HG03103 (cell line): ENCODE measurements at regions not wholly inside any gene's neighbourhood (a gene's known extent, or its start where the extent isn't known, plus 50 kb on each side); places are given as distances from the start of the nearest gene placed in this dataset.

Source experiments
- ATAC-seq: cut with Tn5 transposase; IDR thresholded peaks from one replicate; pipeline ENCODE4 v1.9.1; 2021; ENCODE audit warnings: low read depth; ENCODE audit not compliant: unreplicated experiment

DNA sequence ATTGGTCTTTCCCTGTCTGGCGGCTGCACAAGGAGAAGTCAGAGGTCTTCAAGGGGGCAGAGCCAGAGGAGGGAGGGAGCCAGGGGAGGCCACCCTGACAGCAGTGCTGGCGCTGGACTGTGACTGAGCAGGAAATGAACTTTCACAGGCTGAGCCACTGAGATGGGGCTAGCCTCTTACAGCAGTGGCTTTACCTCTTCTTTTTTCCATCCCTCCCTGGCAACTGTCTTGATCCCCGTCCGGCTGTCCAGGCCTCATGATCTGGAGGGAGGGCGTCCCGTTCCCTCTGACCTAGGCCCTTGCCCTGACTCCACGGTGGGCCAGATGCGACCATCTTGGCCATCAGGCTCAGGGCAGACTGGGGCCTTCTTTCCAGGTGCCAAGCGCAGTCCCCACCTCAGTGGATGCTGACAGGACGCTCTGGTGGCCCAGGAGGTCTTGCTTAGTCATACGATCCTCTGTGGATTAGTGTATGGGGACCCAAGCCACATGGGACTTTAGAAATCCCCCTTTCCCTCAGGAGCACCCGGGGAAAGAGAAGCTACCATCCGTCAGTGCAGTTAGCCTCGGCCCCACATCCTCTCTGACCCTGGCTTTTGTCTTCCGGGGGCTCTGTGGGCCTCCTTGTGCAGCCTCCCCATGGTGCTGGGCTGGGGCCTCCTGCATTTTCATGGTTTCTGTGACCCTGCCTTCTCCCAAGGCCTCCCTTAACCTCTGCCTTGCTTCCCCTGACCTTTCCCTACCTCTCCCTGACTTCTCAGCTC lies 57.4 kb upstream of the CCDC167 start:
- ATAC-seq, result no peak

DNA sequence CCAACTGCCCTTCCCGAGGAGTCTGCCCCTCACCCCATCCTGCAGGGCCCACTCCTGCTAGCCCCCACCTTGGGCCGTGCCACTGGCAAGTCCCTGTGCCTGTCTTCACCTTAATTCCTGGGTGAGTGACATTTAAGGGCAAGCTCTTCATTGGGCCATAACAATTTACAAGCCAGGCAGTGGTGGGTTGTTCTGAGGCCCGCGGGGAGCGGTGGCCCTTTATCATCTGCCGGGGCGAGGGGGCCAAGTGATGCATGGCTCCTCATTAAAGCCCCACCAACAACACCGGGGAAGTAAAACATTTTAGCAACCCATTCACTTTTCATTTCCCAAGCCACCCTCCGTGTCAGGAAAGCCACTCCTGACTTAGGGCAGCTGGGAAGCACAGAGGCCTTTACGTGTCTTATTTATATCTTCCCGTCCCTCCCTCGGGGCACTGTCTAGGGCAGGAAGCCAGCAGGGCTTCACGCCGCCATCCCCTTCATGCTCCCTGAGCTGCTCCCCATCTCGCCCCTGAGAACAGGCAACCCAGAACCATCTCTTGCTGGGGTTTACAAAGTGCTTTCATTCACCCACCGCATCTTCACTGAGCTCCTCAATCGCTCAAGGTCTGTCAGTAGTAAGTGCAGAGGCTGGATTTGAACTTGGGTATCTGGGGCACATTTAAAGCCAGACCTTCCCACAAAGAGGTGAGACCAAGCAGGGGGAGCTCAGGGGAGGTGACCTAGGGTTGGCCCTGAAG lies 55.5 kb upstream of the CCDC167 start:
- ATAC-seq, result no peak

DNA sequence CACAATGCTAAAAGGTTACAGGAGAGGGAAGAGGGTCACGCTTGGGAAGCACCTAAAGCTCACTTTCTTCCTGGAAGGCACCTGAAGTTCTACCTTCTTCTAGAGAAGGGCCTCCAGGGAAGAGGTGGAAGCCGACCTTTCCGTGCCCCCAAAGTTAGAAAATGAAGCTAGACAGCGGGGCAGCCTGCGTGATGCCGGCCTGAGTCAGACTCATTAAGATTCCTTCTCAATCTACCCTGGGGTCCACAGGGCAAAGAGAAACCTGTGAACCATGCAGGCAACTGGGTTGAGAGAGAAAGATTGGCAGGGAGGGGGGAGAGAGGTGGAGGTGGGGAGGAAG lies 54.8 kb upstream of the CCDC167 start:
- ATAC-seq, result no peak

DNA sequence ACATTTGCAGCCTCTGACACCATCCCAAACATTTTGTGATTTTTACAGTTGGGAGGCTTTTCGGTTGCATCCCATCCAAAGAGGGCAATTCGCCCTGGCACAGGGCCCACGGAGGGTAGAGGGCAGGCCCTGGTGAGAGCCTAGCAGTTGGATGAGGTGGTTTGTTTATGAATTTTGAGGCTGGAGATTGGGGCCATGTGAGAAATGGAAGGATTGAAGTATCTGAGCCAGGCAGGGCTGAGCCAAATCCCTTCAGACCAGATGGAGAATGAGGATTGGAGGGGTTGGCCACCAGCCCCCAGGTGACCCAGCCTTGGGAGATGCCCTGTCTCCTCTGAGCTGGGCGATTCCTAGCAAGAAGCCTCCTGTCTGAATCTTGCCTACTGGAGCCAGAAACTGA lies 52.6 kb upstream of the CCDC167 start:
- ATAC-seq, result no peak

DNA sequence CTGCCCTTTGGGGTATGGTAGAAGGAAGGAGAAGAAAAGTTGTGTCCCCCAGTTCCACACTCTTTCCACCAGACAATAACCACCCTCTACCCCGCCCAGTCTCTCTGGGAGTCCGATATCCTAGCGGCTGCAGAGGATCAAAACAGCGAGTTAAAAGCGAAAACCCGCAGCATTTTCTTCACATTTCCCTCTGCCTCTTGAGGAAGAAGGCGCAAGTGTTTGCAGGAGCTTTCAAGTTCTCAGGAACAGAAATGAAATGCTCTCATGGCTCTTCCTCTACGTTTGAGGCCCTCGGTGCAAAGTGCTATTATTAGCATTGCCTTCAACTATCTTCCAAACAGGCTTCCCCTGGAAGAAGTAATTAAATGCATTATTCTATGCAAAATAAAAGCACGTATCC lies 52.2 kb upstream of the CCDC167 start:
- ATAC-seq, result no peak

DNA sequence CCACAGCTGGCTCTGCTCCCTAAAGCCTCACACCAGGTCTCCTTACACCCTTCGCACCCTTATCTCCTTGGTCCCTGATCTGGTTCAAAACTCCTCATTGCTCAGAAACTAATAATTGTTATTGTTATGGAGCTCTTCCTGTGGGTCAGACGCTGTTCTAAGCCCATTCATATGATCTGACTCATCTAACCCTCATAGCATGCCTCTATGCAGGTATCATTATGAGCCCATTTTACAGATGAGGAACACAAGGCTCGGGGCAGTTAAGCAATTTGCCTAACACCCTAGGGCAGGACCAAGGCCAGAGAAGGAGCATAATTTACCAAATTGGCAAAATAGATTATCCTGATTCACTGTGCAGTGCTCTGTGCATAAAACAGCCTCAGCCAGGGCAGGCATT lies 51.8 kb upstream of the CCDC167 start:
- ATAC-seq, result no peak

DNA sequence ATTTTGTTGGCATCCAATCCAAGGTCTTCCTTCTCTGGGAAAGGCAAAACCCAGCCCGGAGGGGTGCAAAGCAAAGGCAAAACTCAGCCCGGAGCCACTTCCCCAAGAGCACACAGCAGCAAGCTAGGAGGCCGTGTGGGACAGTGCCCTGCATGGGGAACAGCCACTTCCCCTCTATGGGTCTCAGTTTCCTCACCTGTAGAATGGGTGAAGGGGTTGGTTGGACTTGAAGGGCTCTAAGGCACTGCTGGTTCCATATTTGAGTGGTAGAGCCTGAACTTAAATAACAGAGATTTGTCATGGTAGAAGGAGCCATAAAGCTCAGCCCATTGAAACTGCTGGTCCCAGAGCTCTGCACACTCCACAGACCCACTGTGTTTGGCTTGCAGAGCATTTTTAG lies 51.3 kb upstream of the CCDC167 start:
- no peak for ATAC-seq

DNA sequence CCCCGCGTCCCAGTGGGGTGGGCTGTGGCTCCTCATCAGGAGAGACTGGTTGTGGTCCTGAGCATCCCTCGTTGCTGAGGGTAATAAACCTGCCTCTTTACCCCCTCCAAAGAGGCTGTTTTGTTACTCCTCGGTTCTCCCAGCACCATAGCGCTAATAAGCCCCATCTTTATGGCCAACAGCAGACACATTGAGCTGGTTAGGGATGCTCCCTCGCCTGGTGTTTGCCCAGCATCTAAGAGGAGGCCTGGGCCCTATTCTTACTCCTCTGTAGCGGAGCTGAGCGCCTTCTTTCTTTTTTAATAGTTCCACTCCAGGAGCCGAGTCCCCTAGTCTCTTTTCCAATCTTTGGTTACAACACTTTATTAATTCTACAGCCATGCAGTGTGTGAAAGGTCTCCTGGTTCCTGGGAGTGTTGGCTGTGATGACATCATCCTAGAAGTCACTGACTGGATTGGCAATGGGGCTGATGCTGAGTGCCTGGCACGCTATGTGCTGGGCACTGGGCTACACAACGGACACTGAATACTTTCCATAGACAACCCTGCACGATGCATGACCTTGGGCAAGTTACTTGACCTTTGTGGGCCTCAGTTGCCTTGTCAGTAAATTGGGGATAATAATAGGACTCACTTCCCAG lies 50.6 kb upstream of the CCDC167 start:
- no peak for ATAC-seq

DNA sequence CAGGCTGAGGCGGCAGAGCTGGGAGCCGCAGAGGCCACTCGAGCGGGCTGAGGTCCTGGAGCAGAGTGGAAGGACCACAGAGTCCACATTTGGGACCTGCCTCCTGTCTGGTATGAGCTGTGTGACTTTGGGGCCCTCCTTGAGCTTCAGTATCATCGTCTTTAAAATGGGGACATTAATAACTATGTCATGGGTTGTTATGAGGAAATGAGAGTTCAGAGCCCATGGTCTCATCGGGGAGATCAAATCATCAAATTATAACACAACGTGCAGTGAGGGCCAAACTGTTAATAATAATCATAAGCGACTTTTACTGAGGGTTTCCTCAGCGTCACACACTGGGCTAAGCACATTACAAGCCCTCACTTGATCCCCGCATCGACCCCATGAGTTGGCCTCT lies 49.9 kb upstream of the CCDC167 start:
- no peak for ATAC-seq
